Putamen (tissue), 1 donor: ENCODE measurements at regions not wholly inside any gene's neighbourhood (a gene's known extent, or its start where the extent isn't known, plus 50 kb on each side); places are given as distances from the start of the nearest gene placed in this dataset.
"Not testable (repeated sequence)": the region's sequence is repeated elsewhere in the genome, so short reads cannot be mapped to it uniquely, and the experiment has no call there.

ENCODE experiments used
- DNase-seq: peaks from one replicate; pipeline ENCODE4 v3.0.0-alpha.2; 2016; ENCODE audit warnings: low spot score

DNA sequence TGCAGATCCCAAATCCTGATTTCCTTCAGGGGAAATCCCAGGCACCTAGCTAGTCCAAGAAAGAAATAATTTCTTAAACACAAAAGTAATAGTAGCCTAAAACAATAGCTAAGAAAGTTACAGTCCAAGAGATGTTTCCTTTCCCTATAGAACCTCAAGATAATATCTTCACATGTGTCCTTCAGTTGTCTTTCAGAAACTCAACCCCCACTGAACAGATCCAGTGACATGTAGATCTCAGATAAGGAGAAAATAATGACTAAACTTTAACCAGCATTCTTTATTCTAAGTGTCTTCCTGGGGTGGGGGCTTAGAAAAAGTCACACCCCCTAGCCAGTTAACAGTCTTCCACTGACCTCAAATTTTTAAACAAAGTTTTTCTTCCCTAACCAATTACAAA lies 131.3 kb upstream of the ADRA1B start:
- no peak for DNase-seq

DNA sequence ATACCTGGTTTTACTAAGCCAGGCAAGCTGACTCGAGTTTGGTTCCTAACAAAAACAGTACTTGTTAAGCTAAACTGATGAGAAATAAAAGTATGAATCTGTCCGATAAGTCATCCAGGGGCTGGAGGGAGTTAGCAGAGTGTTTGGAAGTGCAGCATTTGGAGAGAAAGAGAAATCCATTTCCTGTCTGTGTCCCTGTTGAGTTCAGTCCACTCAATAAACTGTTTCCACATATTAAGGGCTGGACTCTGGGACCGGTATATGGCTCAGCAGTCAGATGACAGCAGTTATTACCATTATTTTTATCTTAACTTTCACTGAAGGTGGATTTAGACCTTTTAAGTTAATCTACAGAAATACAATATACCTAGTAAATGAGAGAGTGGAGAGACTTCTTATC lies 130.6 kb upstream of the ADRA1B start:
- no peak for DNase-seq

DNA sequence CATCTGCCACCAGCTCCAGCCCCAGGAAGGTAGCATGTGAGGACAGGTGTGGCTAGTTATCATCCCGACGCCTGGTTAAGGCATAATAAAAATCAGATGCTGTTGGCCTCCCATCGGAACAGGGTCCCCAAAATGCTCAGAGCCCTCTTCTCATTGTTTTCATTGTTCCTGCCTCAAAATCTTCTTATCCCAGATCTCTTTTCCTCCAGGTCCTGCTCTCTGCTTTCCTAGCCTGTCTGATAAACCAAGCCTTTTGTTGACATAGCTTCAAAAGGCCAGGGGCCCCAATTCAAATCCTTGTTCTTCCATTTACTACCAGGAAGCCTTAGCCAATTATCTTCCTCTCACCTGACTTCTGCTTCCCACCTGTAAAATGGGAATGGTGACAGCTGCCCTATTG lies 130.1 kb upstream of the ADRA1B start:
- no peak for DNase-seq

DNA sequence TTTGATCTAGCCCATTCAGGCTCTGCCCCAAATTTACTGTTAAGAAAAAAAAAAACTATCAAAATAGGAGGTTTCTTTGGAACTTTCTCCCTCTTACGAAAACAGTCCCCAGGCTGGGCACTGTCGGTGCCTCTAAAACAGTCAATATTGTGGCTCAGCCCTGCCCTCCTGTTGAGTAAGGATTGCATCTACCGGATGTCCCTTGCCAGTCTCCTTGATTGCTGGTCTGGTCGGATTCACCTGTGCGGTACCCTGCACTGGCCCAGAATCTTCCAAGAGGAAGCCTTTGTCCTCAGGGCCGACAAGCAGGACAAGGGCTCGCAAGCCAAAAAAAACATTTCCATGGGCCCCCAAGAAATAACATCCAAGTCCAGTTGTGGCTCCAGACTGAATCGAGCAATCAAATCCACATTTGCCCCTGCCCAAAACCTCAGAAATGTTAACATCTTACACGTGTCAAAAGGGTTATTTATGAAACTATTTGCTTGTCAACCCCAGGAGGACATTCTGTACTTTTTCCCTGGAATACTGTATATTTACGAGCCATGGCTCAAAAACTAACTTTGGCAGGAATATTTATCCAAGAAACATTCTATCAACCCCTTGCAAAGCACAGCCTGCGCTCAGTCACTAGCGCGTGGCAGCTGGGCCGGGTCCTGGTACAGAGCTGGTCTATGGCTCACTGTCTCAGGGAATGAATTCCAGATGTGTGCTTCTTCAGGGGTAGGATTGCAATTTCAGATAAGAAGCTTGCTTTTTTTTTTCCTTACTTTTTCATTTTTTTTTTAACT lies 129.2 kb upstream of the ADRA1B start:
- DNase-seq: no peak

DNA sequence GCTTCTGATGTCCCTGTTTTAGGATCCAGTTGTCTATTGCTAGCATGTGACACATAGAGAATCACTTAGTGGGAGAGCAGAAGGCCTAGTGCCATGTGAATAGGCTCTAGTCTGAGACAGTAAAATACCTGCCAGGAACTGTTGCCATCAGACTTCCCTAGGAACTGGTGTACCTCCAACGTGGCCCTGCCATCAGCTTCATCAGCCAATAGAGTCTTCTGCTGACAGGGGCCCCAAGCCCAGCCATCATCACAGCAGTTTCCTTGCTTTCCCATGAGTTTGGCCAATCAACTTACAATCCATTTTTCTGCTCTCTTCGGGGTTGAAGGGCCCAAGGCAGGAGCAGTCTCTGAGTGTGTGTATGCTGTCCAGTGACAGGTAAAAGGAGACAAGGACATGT lies 128.4 kb upstream of the ADRA1B start:
- DNase-seq: no peak

DNA sequence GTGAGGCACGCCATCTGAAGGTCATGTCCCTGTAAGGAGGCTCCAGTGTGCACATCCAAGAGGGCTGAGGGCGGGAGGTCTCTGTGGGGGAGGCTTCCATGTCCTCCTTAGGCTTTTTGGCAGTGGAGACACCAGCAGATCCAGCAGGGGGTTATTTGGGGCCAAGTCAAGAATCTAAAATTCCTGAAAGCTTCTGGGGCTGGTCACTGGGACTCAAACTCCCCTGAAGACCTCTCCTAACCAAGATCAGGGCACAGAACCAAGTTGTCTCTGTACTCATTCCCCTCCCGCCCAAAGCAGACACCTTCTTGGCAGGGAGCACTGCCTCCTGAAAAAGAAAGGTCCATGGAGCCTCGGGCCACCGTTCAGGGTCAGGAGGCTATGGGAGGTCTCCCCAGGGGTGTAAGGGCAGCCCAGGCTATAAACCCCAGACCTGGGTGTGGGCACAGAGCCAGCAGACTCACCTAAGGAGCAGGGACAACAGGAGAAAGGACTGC lies 127.4 kb upstream of the ADRA1B start:
- DNase-seq: no peak

DNA sequence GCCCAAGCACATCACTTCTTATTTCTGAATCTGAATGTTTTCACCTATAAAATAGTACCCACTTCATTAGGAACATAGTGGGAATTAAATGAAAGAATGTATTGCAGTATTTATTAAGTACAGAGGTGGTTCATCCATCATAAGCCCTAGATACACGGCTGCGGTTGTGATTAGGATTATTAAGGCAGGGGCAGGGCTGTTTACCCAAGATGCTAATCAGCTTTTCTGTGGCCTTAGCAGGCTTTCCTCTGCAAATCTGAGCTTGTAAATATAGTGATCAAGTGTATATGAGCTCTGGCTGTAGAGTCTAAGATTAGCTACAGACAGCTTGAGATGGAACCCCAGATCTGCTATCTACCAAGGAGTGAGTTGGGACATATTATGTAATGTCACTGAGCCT lies 124.1 kb upstream of the ADRA1B start:
- no peak for DNase-seq

DNA sequence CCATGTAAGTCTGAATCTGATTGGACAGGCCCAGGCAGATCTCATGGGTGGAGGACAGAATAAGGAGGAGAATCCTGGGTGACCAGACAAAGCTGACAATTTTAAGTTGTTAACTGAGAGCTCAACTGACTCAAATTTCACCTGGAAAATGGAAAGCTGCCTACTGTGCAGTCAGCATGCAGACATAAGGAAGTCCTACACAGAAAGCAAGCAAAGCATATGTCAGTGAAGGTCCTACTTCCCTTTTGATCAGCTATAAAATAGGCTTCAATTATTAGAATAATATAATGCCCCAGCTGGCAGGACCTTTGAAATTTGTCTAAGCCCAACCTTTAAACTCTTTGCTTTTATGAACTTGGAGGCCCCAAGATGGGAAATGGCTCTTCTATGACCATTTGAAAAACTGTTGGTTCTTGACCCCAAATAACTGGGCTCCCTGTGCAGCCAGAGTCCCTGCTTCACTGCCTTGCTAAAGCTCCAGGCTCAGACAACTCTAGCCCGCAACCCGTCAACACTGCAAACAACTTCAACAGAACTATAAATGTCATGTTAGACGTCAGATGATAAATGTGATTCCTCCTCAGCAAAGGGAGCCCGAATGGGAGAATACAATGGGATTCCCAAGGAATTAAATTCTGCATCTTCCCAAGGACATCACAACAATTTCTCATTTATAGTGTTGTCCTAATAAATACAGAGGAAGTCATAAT lies 118.9 kb upstream of the ADRA1B start:
- no peak for DNase-seq

DNA sequence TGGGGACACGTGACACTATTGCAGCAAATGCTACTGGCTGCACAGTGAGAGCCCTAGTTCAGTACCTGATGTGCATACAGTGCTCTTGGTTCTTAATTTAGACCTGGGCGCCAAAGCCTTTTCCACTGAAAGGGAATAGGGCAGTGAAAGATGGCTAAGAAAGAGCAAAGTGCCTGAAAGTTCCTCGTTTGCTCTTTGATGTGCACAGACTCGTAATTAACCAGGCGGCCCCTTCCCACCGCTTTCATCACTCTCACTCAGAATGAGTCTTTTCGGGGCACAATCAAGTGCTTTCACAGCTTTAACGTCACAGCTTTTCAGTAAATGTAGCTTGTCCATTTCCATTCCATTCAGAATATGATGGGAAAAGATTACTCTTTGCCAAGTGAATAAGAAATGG lies 116.6 kb upstream of the ADRA1B start:
- no peak for DNase-seq

DNA sequence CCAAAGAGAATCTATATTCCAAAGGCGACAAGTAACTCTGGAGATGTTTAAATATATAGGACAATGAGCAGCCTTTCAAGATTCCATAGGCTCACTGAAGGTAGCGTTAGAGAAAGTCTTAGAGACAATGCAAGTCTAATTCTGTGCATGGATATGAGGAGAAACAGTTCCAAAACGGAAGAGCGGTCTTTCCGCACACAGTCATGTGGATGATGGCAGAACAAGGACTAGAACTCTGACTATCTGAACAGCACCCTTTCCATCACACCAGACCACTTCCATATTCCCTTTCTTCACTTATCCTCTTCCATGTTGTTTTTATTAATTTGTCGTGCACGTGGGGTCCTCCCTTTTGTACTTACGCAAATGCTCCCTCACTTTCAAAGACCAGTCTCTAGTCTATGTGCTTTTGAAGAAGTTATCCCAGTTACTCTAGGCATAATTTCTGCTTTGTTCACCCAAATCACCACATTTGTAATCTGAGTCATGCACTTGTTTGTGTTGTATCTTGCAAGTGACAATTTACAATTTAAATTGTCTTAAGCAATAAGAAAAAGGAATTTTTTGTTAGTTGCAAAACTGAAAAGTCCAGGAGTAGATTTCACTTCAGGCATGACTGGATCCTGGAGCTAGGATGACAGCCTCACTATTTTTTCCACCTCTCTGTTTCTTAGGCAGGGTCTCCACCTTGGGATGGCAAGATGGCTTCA lies 116.0 kb upstream of the ADRA1B start:
- no peak for DNase-seq

DNA sequence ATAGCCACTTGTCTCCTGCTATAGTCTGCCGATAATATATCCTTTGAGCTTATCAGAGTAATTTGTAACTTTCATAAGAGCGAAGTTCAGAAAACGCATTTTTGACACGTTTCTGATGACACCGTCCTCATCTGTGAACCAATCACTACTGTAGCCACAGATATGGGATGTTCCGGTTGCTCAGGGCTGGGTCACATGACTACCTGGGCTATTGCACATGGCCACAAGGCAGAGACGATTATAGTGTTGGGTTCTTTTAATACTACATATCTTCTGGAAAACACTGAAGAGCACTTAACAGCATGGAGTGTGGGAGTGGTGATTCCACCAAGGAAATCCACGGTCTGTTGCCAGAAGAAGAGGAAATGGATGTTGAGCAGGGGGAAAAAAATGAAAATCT lies 115.0 kb upstream of the ADRA1B start:
- no peak for DNase-seq

DNA sequence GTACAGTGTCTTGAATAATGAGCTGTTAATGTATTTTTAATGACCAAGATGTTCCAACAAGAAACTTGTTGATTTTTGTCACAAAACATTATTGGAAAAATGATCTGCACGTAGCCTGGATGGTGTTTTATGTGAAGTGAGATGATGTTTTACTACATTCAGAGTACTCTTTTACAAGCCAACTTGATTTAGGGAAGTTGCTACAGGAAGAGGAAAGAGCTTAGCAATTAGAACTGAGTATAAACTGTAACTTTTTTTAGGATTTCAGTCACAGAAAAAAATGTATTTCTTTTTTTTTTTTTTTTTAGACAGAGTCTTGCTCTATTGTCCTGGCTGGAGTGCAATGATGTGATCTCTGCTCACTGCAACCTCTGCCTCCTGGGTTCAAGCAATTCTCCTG lies 113.6 kb upstream of the ADRA1B start:
- no peak for DNase-seq

DNA sequence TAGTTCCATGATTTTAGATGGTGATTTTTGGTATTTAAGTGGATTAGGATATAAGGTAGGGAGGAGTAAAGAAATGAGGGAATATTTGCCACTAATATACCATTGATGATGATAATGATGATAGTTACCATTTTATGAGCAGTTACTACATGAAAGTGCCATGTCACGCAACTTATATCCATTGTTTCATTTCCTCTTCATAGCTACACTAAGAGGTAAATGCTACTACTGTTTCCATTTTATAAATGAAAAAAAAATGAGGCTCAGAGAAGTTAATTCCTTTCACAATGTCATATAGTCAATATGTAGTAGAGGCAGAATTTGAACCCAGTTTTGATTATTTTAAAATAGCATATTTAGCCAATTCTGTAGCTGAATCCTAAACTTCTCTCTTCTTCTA lies 112.2 kb upstream of the ADRA1B start:
- DNase-seq: no peak

DNA sequence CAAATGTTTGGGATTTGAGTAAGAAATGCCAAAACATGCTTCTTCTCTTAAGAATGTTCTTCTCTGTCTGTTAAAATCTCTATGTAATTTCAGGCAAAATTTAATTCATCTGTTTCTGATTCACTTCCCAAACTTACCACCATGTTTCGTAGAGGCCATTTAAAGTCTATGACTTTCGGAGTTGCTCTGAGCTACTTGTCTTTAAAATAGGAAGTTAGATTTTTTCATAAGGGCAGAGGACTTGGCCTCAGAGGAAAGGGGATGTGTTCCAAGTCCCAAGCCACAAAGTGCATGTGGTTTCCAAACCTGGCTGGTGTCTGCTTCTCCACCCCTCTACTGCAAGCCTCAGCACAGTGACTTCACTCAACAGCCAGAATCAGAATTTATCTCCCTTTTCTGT lies 111.3 kb upstream of the ADRA1B start:
- DNase-seq: peak; percentile 35

DNA sequence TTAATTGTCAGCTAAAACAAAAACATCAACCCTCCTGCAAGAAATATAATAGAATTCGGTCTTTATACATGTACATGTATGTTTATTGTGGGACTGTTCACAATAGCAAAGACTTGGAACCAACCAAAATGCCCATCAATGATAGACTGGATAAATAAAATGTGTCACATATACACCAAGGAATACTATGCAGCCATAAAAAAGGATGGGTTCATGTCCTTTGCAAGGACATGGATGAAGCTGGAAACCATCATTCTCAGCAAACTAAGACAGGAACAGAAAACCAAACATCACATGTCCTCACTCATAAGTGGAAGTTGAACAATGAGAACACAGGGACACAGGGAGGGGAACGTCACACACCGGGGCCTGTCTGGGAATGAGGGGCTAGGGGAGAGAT lies 109.1 kb upstream of the ADRA1B start:
- not testable (repeated sequence) for DNase-seq

DNA sequence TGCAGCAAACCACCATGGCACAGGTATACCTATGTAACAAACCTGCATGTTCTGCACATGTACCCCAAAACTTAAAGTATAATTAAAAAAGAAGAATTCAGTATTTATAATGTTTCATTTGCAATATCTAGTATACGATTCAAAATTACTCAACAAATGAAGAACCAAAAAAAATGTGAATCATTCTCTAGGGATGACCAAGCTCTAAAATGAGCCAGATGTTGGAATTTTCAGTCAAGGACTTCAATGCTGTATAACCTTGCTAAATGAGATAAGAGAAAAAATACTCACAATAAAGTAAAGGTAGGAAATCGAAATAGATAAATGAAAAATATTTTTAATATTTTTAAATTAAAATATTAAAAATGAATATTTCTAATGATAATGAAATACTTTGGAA lies 108.7 kb upstream of the ADRA1B start:
- DNase-seq: no peak

DNA sequence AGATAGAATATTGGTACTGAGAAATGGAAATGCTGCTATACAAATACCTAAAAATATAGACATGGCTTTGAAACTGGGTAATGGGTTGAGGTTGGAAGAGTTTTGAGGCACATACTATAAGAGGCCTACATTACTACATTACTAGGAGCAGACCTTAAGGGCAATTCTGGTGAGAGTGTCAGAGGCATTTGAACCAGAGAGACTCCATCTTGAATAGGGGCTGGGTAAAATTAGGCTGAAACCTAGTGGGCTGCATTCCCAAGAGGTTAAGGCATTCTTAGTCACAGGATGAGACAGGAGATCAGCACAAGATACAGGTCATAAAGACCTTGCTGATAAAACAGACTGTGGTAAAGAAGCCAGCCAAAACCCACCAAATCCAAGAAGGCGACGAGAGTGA lies 104.6 kb upstream of the ADRA1B start:
- no peak for DNase-seq

DNA sequence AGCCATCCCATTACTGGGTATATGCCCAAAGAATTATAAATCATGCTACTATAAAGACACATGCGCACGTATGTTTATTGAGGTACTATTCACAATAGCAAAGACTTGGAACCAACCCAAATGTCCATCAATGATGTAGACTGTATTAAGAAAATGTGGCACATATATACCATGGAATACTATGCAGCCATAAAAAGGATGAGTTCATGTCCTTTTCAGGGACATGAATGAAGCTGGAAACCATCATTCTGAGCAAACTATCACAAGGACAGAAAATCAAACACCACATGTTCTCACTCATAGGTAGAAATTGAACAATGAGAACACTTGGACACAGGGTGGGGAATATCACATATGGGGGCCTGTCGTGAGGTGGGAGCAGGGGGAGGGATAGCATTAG lies 103.5 kb upstream of the ADRA1B start:
- DNase-seq: not testable (repeated sequence)

DNA sequence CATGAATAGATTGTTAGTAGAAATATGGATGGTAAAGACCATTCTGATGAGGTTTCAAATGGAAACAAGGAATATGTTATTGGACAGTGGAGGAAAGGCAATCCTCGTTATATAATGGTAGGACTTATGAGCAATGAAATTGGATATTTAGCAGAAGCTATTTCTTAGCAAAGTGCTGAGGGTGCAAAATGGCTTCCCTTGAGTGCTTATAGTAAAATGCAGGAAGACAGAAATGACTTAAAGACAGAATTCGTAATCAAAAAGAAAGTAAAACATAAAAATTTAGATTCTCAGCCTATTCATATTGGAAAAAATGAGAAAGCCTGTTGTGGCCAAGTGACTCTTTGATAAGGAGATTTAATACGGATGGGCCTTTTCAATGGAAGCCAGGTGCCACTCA lies 102.1 kb upstream of the ADRA1B start:
- no peak for DNase-seq

DNA sequence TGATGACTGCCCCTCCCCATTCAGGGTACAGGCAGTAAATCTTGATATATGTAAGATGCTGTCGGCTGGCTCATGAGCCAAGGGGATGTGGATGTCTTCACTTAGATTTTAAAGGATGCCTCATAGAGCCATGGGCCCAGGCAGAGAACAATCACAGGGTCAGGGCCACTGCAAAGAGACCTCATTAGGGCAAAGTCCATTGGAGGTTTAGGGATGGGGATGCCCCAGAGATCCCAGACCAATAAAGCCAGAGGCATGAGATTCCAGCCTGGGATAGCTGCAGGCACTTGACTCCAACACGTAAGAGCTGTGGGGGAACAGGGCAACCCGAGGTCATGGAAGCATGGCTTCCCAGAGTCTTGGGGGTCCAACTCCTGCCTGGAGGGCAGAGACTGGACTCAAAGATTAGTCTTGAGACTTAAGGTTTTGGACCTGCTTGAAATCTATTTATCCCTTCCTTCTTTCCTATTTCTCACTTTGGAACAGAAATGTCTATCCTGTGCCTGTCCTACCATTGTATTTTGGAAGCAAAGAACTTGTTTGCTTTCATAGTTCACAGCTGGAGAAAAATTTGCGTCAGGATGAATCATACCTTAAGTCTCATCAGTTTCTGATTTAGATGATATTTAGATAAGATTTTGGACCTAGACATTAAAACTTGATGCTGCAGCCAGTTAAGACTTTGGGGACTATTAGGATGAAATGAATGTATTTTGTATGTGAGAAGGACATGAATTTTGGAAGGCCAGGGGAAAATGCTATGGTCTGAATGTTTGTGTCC lies 101.3 kb upstream of the ADRA1B start:
- no peak for DNase-seq

DNA sequence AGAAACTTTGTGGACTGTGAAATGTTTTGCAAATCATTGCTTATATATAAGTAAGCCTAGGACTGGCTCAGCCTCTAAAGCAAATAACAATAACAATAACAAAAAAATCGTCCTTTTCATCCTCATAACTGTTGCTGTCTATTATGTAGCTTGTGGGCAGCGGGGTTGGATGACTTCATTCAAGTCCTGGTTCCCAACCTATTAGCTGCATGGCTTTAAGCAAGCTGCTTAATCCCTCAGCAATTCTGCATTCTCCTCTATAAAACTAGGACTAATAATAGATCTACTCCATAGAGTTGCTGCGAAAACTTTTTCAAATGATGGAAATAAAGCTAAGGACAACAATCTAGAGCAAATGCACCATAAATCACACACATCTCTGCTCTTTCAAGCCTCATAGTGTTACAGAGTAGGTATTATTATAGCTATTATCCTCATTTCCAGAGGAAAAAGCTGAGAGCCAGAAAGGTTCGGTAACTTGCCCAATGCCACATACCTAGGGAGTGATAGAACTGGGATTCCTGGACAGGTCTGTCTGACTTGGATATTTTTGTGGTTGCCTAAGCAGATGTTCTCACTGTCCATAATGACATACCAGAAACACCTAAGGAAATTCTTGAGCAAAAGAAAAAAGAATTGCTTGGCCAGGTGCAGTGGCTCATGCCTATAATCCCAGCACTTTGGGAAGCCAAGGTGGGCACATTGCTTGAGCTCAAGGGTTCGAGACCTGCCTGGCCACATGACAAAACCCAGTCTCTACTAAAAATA lies 98.8 kb upstream of the ADRA1B start:
- no peak for DNase-seq
